ENCODE measurements at regions not wholly inside any gene's neighbourhood (a gene's known extent, or its start where the extent isn't known, plus 50 kb on each side); places are given as distances from the start of the nearest gene placed in this dataset.
"Not testable (repeated sequence)": the region's sequence is repeated elsewhere in the genome, so short reads cannot be mapped to it uniquely, and the experiment has no call there.

- Histone ChIP-seq H3K4me3 (ENCODE audit: insufficient read depth, low read depth, low read length) (no peak overlapping the region), H3K27ac (ENCODE audit: insufficient read depth, low read depth, low read length, poor library complexity, severe bottlenecking) (no peak overlapping the region), H3K27me3 (ENCODE audit: control insufficient read depth, insufficient read depth, low read length, poor library complexity, severe bottlenecking) (no peaks in the 10 kb centered on the region), H3K36me3 (ENCODE audit: control insufficient read depth, insufficient read depth, low read length) (no peaks in the 10 kb centered on the region), H3K4me1 (ENCODE audit: control insufficient read depth, insufficient read depth, low read length) (no peaks in the 10 kb centered on the region), H3K9me3 (ENCODE audit: control insufficient read depth, low read length) (no peaks in the 10 kb centered on the region)
- 74 to 88% methylated on average over 1 of the region's 1 CpG for WGBS, 2 experiments
These were observed 480.8 kb upstream of the CCNG1 start for GRCh38 chr5:162956570-162956969.

- not testable (repeated sequence) for H3K9me3 ChIP-seq (ENCODE audit: control insufficient read depth, low read length); H3K36me3 ChIP-seq (ENCODE audit: control insufficient read depth, insufficient read depth, low read length); H3K27me3 ChIP-seq (ENCODE audit: control insufficient read depth, insufficient read depth, low read length, poor library complexity, severe bottlenecking); H3K4me3 ChIP-seq (ENCODE audit: insufficient read depth, low read depth, low read length); H3K27ac ChIP-seq (ENCODE audit: insufficient read depth, low read depth, low read length, poor library complexity, severe bottlenecking); H3K4me1 ChIP-seq (ENCODE audit: control insufficient read depth, insufficient read depth, low read length)
- 83 to 86% methylated on average over 2 to 4 of the region's 4 CpGs for WGBS, 2 experiments
These were observed 473.3 kb upstream of the CCNG1 start for GRCh38 chr5:162964144-162964543.

GRCh38 chr5:162990063-162990462 is 447.3 kb upstream of the CCNG1 start:
- no peaks in the 10 kb centered on the region for H3K4me1 ChIP-seq (ENCODE audit: control insufficient read depth, insufficient read depth, low read length)
- no peaks in the 10 kb centered on the region for H3K27me3 ChIP-seq (ENCODE audit: control insufficient read depth, insufficient read depth, low read length, poor library complexity, severe bottlenecking)
- no peak overlapping the region for H3K4me3 ChIP-seq (ENCODE audit: insufficient read depth, low read depth, low read length)
- H3K9me3 ChIP-seq (ENCODE audit: control insufficient read depth, low read length), result no peaks in the 10 kb centered on the region
- no peak overlapping the region for H3K27ac ChIP-seq (ENCODE audit: insufficient read depth, low read depth, low read length, poor library complexity, severe bottlenecking)
- H3K36me3 ChIP-seq (ENCODE audit: control insufficient read depth, insufficient read depth, low read length), result no peaks in the 10 kb centered on the region

- no peaks in the 10 kb centered on the region for H3K36me3 ChIP-seq (ENCODE audit: control insufficient read depth, insufficient read depth, low read length)
- WGBS, 2 experiments, result 92% methylated on average over 2 of the region's 2 CpGs; no CpG with 5 or more reads in 1 of the 2 experiments
- no peaks in the 10 kb centered on the region for H3K4me1 ChIP-seq (ENCODE audit: control insufficient read depth, insufficient read depth, low read length)
- H3K4me3 ChIP-seq (ENCODE audit: insufficient read depth, low read depth, low read length), result no peak overlapping the region
- H3K27me3 ChIP-seq (ENCODE audit: control insufficient read depth, insufficient read depth, low read length, poor library complexity, severe bottlenecking), result no peaks in the 10 kb centered on the region
- no peak overlapping the region for H3K27ac ChIP-seq (ENCODE audit: insufficient read depth, low read depth, low read length, poor library complexity, severe bottlenecking)
- no peaks in the 10 kb centered on the region for H3K9me3 ChIP-seq (ENCODE audit: control insufficient read depth, low read length)
These were observed 446.4 kb upstream of the CCNG1 start for GRCh38 chr5:162990856-162991497.

- H3K27ac ChIP-seq (ENCODE audit: insufficient read depth, low read depth, low read length, poor library complexity, severe bottlenecking), result no peak overlapping the region
- WGBS, 2 experiments, result 95 to 97% methylated on average over 4 of the region's 4 CpGs
- H3K36me3 ChIP-seq (ENCODE audit: control insufficient read depth, insufficient read depth, low read length), result no peaks in the 10 kb centered on the region
- H3K4me3 ChIP-seq (ENCODE audit: insufficient read depth, low read depth, low read length), result no peak overlapping the region
- no peaks in the 10 kb centered on the region for H3K9me3 ChIP-seq (ENCODE audit: control insufficient read depth, low read length)
- no peaks in the 10 kb centered on the region for H3K27me3 ChIP-seq (ENCODE audit: control insufficient read depth, insufficient read depth, low read length, poor library complexity, severe bottlenecking)
- H3K4me1 ChIP-seq (ENCODE audit: control insufficient read depth, insufficient read depth, low read length), result no peaks in the 10 kb centered on the region
These were observed 441.8 kb upstream of the CCNG1 start for GRCh38 chr5:162995568-162995967.

- Histone ChIP-seq H3K4me1 (ENCODE audit: control insufficient read depth, insufficient read depth, low read length) (no peaks in the 10 kb centered on the region), H3K9me3 (ENCODE audit: control insufficient read depth, low read length) (no peaks in the 10 kb centered on the region), H3K27me3 (ENCODE audit: control insufficient read depth, insufficient read depth, low read length, poor library complexity, severe bottlenecking) (no peaks in the 10 kb centered on the region), H3K4me3 (ENCODE audit: insufficient read depth, low read depth, low read length) (no peak overlapping the region), H3K36me3 (ENCODE audit: control insufficient read depth, insufficient read depth, low read length) (no peaks in the 10 kb centered on the region), H3K27ac (ENCODE audit: insufficient read depth, low read depth, low read length, poor library complexity, severe bottlenecking) (no peak overlapping the region)
- WGBS, 2 experiments, result no CpG with 5 or more reads among the region's 1 CpG
These were observed 441.3 kb upstream of the CCNG1 start for GRCh38 chr5:162996053-162996452.

- Histone ChIP-seq H3K4me3 (ENCODE audit: insufficient read depth, low read depth, low read length) (no peak overlapping the region), H3K4me1 (ENCODE audit: control insufficient read depth, insufficient read depth, low read length) (no peaks in the 10 kb centered on the region), H3K27me3 (ENCODE audit: control insufficient read depth, insufficient read depth, low read length, poor library complexity, severe bottlenecking) (no peaks in the 10 kb centered on the region), H3K9me3 (ENCODE audit: control insufficient read depth, low read length) (no peaks in the 10 kb centered on the region), H3K36me3 (ENCODE audit: control insufficient read depth, insufficient read depth, low read length) (no peaks in the 10 kb centered on the region), H3K27ac (ENCODE audit: insufficient read depth, low read depth, low read length, poor library complexity, severe bottlenecking) (no peak overlapping the region)
- 80% methylated on average over 1 of the region's 1 CpG; no CpG with 5 or more reads in 1 of the 2 experiments for WGBS, 2 experiments
These were observed 431.4 kb upstream of the CCNG1 start for GRCh38 chr5:163005949-163006348.

GRCh38 chr5:163022582-163023128 is 414.7 kb upstream of the CCNG1 start:
- Histone ChIP-seq H3K27ac (ENCODE audit: insufficient read depth, low read depth, low read length, poor library complexity, severe bottlenecking) (no peak overlapping the region), H3K4me3 (ENCODE audit: insufficient read depth, low read depth, low read length) (no peak overlapping the region), H3K27me3 (ENCODE audit: control insufficient read depth, insufficient read depth, low read length, poor library complexity, severe bottlenecking) (no peaks in the 10 kb centered on the region), H3K36me3 (ENCODE audit: control insufficient read depth, insufficient read depth, low read length) (no peaks in the 10 kb centered on the region), H3K4me1 (ENCODE audit: control insufficient read depth, insufficient read depth, low read length) (no peaks in the 10 kb centered on the region), H3K9me3 (ENCODE audit: control insufficient read depth, low read length) (no peaks in the 10 kb centered on the region)
- 85 to 100% methylated on average over 1 of the region's 1 CpG for WGBS, 2 experiments

GRCh38 chr5:163023846-163024245 is 413.5 kb upstream of the CCNG1 start:
- Histone ChIP-seq H3K36me3 (ENCODE audit: control insufficient read depth, insufficient read depth, low read length) (no peaks in the 10 kb centered on the region), H3K27me3 (ENCODE audit: control insufficient read depth, insufficient read depth, low read length, poor library complexity, severe bottlenecking) (no peaks in the 10 kb centered on the region), H3K4me3 (ENCODE audit: insufficient read depth, low read depth, low read length) (no peak overlapping the region), H3K9me3 (ENCODE audit: control insufficient read depth, low read length) (no peaks in the 10 kb centered on the region), H3K4me1 (ENCODE audit: control insufficient read depth, insufficient read depth, low read length) (no peaks in the 10 kb centered on the region), H3K27ac (ENCODE audit: insufficient read depth, low read depth, low read length, poor library complexity, severe bottlenecking) (no peak overlapping the region)
- 84 to 94% methylated on average over 2 of the region's 2 CpGs for WGBS, 2 experiments

- Histone ChIP-seq H3K9me3 (ENCODE audit: control insufficient read depth, low read length) (no peaks in the 10 kb centered on the region), H3K27ac (ENCODE audit: insufficient read depth, low read depth, low read length, poor library complexity, severe bottlenecking) (no peak overlapping the region), H3K36me3 (ENCODE audit: control insufficient read depth, insufficient read depth, low read length) (no peaks in the 10 kb centered on the region), H3K4me1 (ENCODE audit: control insufficient read depth, insufficient read depth, low read length) (no peaks in the 10 kb centered on the region), H3K27me3 (ENCODE audit: control insufficient read depth, insufficient read depth, low read length, poor library complexity, severe bottlenecking) (no peaks in the 10 kb centered on the region), H3K4me3 (ENCODE audit: insufficient read depth, low read depth, low read length) (no peak overlapping the region)
- WGBS, 2 experiments, result 90 to 93% methylated on average over 7 of the region's 7 CpGs
These were observed 412.5 kb upstream of the CCNG1 start for GRCh38 chr5:163024936-163025335.
